HG02840 (cell line): ENCODE measurements at regions not wholly inside any gene's neighbourhood (a gene's known extent, or its start where the extent isn't known, plus 50 kb on each side); places are given as distances from the start of the nearest gene placed in this dataset.
"Not testable (repeated sequence)": the region's sequence is repeated elsewhere in the genome, so short reads cannot be mapped to it uniquely, and the experiment has no call there.

Source experiments
- ATAC-seq: cut with Tn5 transposase; IDR thresholded peaks from one replicate; pipeline ENCODE4 v1.9.1; 2021; ENCODE audit warnings: mild to moderate bottlenecking, moderate library complexity, moderate number of reproducible peaks; ENCODE audit not compliant: unreplicated experiment, low FRiP score

- ATAC-seq: no peak
Measured at GRCh38 chr6:86629123-86629522, 308.2 kb upstream of the HTR1E start.

GRCh38 chr6:86619428-86619827 lies 317.9 kb upstream of the HTR1E start:
- ATAC-seq: no peak

- ATAC-seq: no peak
Measured at GRCh38 chr6:86615299-86615698, 322.0 kb upstream of the HTR1E start.

- ATAC-seq: no peak
Measured at GRCh38 chr6:86609549-86610388, 327.6 kb upstream of the HTR1E start.

- not testable (repeated sequence) for ATAC-seq
Measured at GRCh38 chr6:86603364-86603763, 334.0 kb upstream of the HTR1E start.

- ATAC-seq: not testable (repeated sequence)
Measured at GRCh38 chr6:86602093-86602492, 335.2 kb upstream of the HTR1E start.

- ATAC-seq: not testable (repeated sequence)
Measured at GRCh38 chr6:86598969-86599368, 338.4 kb upstream of the HTR1E start.

GRCh38 chr6:86595641-86596040 lies 341.7 kb upstream of the HTR1E start:
- no peak for ATAC-seq

- ATAC-seq: no peak
Measured at GRCh38 chr6:86586195-86586594, 351.1 kb upstream of the HTR1E start.

- ATAC-seq: no peak
Measured at GRCh38 chr6:86581833-86582232, 355.5 kb upstream of the HTR1E start.

GRCh38 chr6:86563197-86563596 lies 374.1 kb upstream of the HTR1E start:
- no peak for ATAC-seq

- no peak for ATAC-seq
Measured at GRCh38 chr6:86558318-86558717, 379.0 kb upstream of the HTR1E start.

- no peak for ATAC-seq
Measured at GRCh38 chr6:86537292-86537861, 400.0 kb upstream of the HTR1E start.

GRCh38 chr6:86536121-86536520 lies 401.2 kb upstream of the HTR1E start:
- ATAC-seq: no peak

GRCh38 chr6:86535100-86535499 lies 402.2 kb upstream of the HTR1E start:
- ATAC-seq: no peak

- ATAC-seq: no peak
Measured at GRCh38 chr6:86529635-86530034, 407.7 kb upstream of the HTR1E start.

- no peak for ATAC-seq
Measured at GRCh38 chr6:86526238-86526637, 411.1 kb upstream of the HTR1E start.

- no peak for ATAC-seq
Measured at GRCh38 chr6:86516087-86516486, 421.2 kb upstream of the HTR1E start.

GRCh38 chr6:86511962-86512361 lies 425.4 kb upstream of the HTR1E start:
- ATAC-seq: no peak

GRCh38 chr6:86508230-86508629 lies 429.1 kb upstream of the HTR1E start:
- no peak for ATAC-seq

GRCh38 chr6:86502497-86502896 lies 434.8 kb upstream of the HTR1E start:
- no peak for ATAC-seq

- ATAC-seq: no peak
Measured at GRCh38 chr6:86500035-86500434, 437.3 kb upstream of the HTR1E start.
